Panc1 (cell line): ENCODE measurements at regions not wholly inside any gene's neighbourhood (a gene's known extent, or its start where the extent isn't known, plus 50 kb on each side); places are given as distances from the start of the nearest gene placed in this dataset.
A peak's percentile ranks its signal among the peaks of the same experiment; 100 is the strongest.
"Not testable (repeated sequence)": the region's sequence is repeated elsewhere in the genome, so short reads cannot be mapped to it uniquely, and the experiment has no call there.

Experiments used
- ATAC-seq: fragments of 200-7000 bp; cut with Tn5 transposase; 2 replicates; pipeline ENCODE4 v1.9.1; 2020; ENCODE audit warnings: mild to moderate bottlenecking, moderate library complexity
- BruUV-seq: library from RNA; stranded (reverse); fragments of 400-500 nt; replicated peaks from 2 replicates; lab custom pipeline; 2021; lab: Mats Ljungman, UMichigan
- CTCF ChIA-PET: fragments of 300-600 bp; sonication (Branson Sonifier 250); formaldehyde crosslinking; loops from one replicate; lab custom pipeline; 2022; ENCODE audit warnings: antibody characterized with exemption; lab: Charles Lee
- POLR2A ChIA-PET: fragments of 300-600 bp; sonication (Branson Sonifier 250); formaldehyde crosslinking; loops from one replicate; lab custom pipeline; 2022; ENCODE audit warnings: antibody characterized with exemption; lab: Charles Lee
- DNase-seq: peaks from one replicate; pipeline ENCODE4 v3.0.0-alpha.2; 2010; ENCODE audit warnings: low read depth, low spot score
- H3K27ac ChIP-seq: 2 replicates; pipeline ENCODE4 v1.5.1; 2011; ENCODE audit warnings: mild to moderate bottlenecking, low read length, inconsistent platforms
- H3K27me3 ChIP-seq: fragments of 200-500 bp; sonication (Bioruptor generic); 2 replicates; pipeline ENCODE4 v1.6.0; 2014; ENCODE audit warnings: low read length, inconsistent platforms; ENCODE audit not compliant: control insufficient read depth, insufficient read depth
- H3K36me3 ChIP-seq: fragments of 200-500 bp; sonication (Bioruptor generic); 2 replicates; pipeline ENCODE4 v1.5.1; 2014; ENCODE audit warnings: inconsistent platforms, mild to moderate bottlenecking, low read length, moderate library complexity; ENCODE audit not compliant: control insufficient read depth, insufficient read depth
- H3K4me1 ChIP-seq: 2 replicates; pipeline ENCODE4 v1.5.1; 2011; ENCODE audit warnings: inconsistent platforms, mild to moderate bottlenecking, low read length, moderate library complexity; ENCODE audit not compliant: control insufficient read depth, insufficient read depth
- H3K4me3 ChIP-seq, 2 experiments: 2 replicates each; pipeline ENCODE4 v1.5.1; 2011 to 2012; ENCODE audit warnings: low read depth in 2 of 2, low read length in 2 of 2, mild to moderate bottlenecking in 2 of 2, inconsistent platforms in 1 of 2, moderate library complexity in 1 of 2
- H3K9me3 ChIP-seq: fragments of 200-500 bp; sonication (Bioruptor generic); 2 replicates; pipeline ENCODE4 v1.5.1; 2014; ENCODE audit warnings: low read depth, mild to moderate bottlenecking, inconsistent platforms, low read length, moderate library complexity; ENCODE audit not compliant: control insufficient read depth, insufficient read depth
- POLR2AphosphoS5 ChIP-seq: IDR thresholded peaks from 2 replicates; pipeline ENCODE4 v1.6.1; 2012; ENCODE audit warnings: mild to moderate bottlenecking, low read depth, low read length, moderate library complexity
- SIN3A ChIP-seq: IDR thresholded peaks from 2 replicates; pipeline ENCODE4 v1.6.1; 2012; ENCODE audit warnings: low read depth, mild to moderate bottlenecking, low read length, moderate library complexity, borderline replicate concordance; ENCODE audit not compliant: insufficient read depth
- TCF7L2 ChIP-seq: IDR thresholded peaks from 2 replicates; pipeline ENCODE4 v1.6.1; 2011; ENCODE audit warnings: mild to moderate bottlenecking, low read depth, low read length, inconsistent platforms
- in situ Hi-C: cut with HindIII; loops from 2 replicates; pipeline ENCODE4 v1.10.0; 2016; ENCODE audit warnings: low sequenced_read_pairs, low pct_unique_long_range_greater_than_20kb
- intact Hi-C: fragments of 100-400 bp; cut with micrococcal nuclease; formaldehyde crosslinking; loops from one replicate; pipeline ENCODE4 v1.10.0; 2022; ENCODE audit not compliant: unreplicated experiment
- TF ChIP-seq, protein P1 (sequence below), 2 experiments: IDR thresholded peaks; 2 replicates each; pipeline ENCODE4 v1.6.1; 2011 to 2012; ENCODE audit warnings: low read depth in 2 of 2, control low read depth in 1 of 2, low read length in 1 of 2, mild to moderate bottlenecking in 1 of 2, moderate library complexity in 1 of 2; ENCODE audit not compliant: insufficient read depth in 1 of 2
- TF ChIP-seq, protein P2 (sequence below): fragments of 450-650 bp; IDR thresholded peaks from 2 replicates; pipeline ENCODE4 v1.5.1; 2017; ENCODE audit warnings: mild to moderate bottlenecking

DNA sequence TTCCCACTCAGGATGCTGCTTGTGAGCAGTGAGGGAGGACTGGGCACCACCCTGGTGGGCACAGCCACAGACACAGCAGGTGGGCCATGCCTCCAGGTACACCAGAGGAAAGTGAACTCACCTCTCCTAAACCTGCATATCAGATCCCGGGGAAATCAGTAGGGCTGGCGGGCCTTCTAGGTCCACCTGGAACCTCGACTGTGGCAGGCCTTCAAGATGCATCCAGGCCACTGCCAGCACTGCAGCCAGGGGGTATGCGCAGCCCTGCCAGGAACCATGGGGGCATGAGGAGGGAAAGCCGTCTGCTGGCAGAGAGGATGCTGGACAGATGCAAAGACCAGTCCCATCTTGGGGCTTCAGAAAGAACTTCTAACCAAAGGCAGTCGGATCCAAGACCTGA lies 270.6 kb upstream of the IRX4 start:
- H3K27me3 ChIP-seq = no peaks in the 10 kb centered on the region; the same call in 1 of the 2 replicates
- ATAC-seq = no peak
- H3K4me3 ChIP-seq = no peak overlapping the region
- in situ Hi-C loops (no loop called here), intact Hi-C loops (no loop called here)
- no peak for DNase-seq
- no peaks in the 10 kb centered on the region for H3K36me3 ChIP-seq
- H3K4me1 ChIP-seq = peaks cover 8% of the 10 kb centered on the region; the same call in 1 of the 2 replicates
- H3K27ac ChIP-seq = no peak overlapping the region
- BruUV-seq = no TSS peak
- ChIA-PET POLR2A (no interaction called here), CTCF (no interaction called here)
- TF ChIP-seq, protein P1, sequence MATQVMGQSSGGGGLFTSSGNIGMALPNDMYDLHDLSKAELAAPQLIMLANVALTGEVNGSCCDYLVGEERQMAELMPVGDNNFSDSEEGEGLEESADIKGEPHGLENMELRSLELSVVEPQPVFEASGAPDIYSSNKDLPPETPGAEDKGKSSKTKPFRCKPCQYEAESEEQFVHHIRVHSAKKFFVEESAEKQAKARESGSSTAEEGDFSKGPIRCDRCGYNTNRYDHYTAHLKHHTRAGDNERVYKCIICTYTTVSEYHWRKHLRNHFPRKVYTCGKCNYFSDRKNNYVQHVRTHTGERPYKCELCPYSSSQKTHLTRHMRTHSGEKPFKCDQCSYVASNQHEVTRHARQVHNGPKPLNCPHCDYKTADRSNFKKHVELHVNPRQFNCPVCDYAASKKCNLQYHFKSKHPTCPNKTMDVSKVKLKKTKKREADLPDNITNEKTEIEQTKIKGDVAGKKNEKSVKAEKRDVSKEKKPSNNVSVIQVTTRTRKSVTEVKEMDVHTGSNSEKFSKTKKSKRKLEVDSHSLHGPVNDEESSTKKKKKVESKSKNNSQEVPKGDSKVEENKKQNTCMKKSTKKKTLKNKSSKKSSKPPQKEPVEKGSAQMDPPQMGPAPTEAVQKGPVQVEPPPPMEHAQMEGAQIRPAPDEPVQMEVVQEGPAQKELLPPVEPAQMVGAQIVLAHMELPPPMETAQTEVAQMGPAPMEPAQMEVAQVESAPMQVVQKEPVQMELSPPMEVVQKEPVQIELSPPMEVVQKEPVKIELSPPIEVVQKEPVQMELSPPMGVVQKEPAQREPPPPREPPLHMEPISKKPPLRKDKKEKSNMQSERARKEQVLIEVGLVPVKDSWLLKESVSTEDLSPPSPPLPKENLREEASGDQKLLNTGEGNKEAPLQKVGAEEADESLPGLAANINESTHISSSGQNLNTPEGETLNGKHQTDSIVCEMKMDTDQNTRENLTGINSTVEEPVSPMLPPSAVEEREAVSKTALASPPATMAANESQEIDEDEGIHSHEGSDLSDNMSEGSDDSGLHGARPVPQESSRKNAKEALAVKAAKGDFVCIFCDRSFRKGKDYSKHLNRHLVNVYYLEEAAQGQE (IDR thresholded peaks at IDR 0.05; ENCODE audit: insufficient read depth in 1 of 2, low read depth in 2 of 2, low read length in 1 of 2) = no peak
- TF ChIP-seq SIN3A = no peak
- TF ChIP-seq POLR2AphosphoS5 = no peak
- no peak for TF ChIP-seq TCF7L2
- TF ChIP-seq, protein P2, sequence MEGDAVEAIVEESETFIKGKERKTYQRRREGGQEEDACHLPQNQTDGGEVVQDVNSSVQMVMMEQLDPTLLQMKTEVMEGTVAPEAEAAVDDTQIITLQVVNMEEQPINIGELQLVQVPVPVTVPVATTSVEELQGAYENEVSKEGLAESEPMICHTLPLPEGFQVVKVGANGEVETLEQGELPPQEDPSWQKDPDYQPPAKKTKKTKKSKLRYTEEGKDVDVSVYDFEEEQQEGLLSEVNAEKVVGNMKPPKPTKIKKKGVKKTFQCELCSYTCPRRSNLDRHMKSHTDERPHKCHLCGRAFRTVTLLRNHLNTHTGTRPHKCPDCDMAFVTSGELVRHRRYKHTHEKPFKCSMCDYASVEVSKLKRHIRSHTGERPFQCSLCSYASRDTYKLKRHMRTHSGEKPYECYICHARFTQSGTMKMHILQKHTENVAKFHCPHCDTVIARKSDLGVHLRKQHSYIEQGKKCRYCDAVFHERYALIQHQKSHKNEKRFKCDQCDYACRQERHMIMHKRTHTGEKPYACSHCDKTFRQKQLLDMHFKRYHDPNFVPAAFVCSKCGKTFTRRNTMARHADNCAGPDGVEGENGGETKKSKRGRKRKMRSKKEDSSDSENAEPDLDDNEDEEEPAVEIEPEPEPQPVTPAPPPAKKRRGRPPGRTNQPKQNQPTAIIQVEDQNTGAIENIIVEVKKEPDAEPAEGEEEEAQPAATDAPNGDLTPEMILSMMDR = no peak
- H3K9me3 ChIP-seq = no peaks in the 10 kb centered on the region

DNA sequence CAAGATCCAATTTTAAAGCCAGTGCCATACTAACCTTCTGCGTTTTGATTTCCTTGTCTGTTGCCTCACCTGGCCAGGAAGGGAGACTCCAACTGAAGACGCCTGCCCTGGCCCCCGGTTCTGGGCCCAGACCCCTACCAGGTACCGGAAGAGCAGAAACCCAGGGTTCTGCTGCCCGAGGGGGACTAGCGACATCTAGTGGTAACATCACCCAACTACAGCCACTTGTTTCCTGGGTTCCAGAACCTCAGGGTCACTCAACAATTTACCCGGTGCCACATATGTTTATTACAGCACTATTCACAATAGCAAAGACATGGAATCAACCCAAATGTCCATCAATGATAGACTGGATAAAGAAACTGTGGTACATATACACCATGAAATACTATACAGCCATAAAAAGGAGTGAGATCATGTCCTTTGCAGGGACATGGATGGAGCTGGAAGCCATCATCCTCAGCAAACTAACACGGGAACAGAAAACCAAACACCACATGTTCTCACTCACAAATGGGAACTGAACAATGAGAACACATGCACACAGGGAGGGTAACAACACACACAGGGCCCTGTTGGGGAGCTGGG lies 268.7 kb upstream of the IRX4 start:
- intact Hi-C loops, H3K27ac ChIP-seq, BruUV-seq, H3K4me1 ChIP-seq, H3K4me3 ChIP-seq, H3K27me3 ChIP-seq, in situ Hi-C loops, H3K9me3 ChIP-seq, H3K36me3 ChIP-seq, POLR2A ChIA-PET, DNase-seq, ATAC-seq: not testable (repeated sequence)
- CTCF ChIA-PET = interaction anchor here (0.6 kb wide), 1 partner anchor 183 kb away, joined by 3 read pairs; no protein-coding TSS in a partner anchor
- TF ChIP-seq, protein P2 = peak; percentile 94
